ENCODE measurements at regions not wholly inside any gene's neighbourhood (a gene's known extent, or its start where the extent isn't known, plus 50 kb on each side); places are given as distances from the start of the nearest gene placed in this dataset.

GRCh38 chr3:106452096-106452495, 583.3 kb upstream of the CBLB start:
- Mint-ChIP-seq H3K27ac (no peak overlapping the region), H3K36me3 (ENCODE audit: low read depth) (no peaks in the 10 kb centered on the region), H3K4me1 (peaks cover under 1% of the 10 kb centered on the region), H3K27me3 (ENCODE audit: low read depth, poor library complexity) (no peaks in the 10 kb centered on the region), H3K4me3 (no peak overlapping the region), H3K9me3 (peaks cover 9% of the 10 kb centered on the region)
- no peak for TF ChIP-seq CTCF (IDR thresholded peaks at IDR 0.05)
- no peak for DNase-seq

DNA sequence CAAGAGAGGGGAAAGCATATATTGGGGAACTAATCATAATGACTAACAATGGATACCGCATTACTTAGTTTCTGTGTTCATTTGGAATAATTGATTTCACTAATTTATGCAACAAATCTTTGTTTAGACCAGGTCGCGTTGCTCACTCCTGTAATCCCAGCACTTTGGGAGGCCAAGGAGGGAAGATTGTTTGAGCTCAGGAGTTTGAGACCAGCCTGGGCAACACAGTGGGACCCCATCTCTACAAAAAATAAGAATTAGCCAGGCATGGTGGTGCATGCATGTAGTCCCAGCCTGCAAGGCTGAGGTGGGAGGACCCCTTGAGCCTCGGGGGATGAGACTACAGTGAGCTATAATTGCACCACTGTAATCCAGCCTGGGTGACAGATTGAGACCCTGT, 585.7 kb upstream of the CBLB start:
- H3K27ac Mint-ChIP-seq = no peak overlapping the region
- H3K4me3 Mint-ChIP-seq = no peak overlapping the region
- H3K4me1 Mint-ChIP-seq = peaks cover 13% of the 10 kb centered on the region
- no peaks in the 10 kb centered on the region for H3K9me3 Mint-ChIP-seq
- no peak for TF ChIP-seq CTCF (IDR thresholded peaks at IDR 0.05)
- no peaks in the 10 kb centered on the region for H3K36me3 Mint-ChIP-seq (ENCODE audit: low read depth)
- no peaks in the 10 kb centered on the region for H3K27me3 Mint-ChIP-seq (ENCODE audit: low read depth, poor library complexity)
- DNase-seq = no peak

GRCh38 chr3:106457281-106458180, 588.7 kb upstream of the CBLB start:
- no peaks in the 10 kb centered on the region for H3K9me3 Mint-ChIP-seq
- H3K4me3 Mint-ChIP-seq = no peak overlapping the region
- peak overlapping the region; percentile 21 for H3K27ac Mint-ChIP-seq
- H3K36me3 Mint-ChIP-seq (ENCODE audit: low read depth) = no peaks in the 10 kb centered on the region
- no peaks in the 10 kb centered on the region for H3K27me3 Mint-ChIP-seq (ENCODE audit: low read depth, poor library complexity)
- no peak for TF ChIP-seq CTCF (IDR thresholded peaks at IDR 0.05)
- no peak for DNase-seq
- H3K4me1 Mint-ChIP-seq = peaks cover 13% of the 10 kb centered on the region

GRCh38 chr3:106458952-106459351, 590.1 kb upstream of the CBLB start:
- no peak overlapping the region for H3K27ac Mint-ChIP-seq
- no peak for TF ChIP-seq CTCF (IDR thresholded peaks at IDR 0.05)
- H3K36me3 Mint-ChIP-seq (ENCODE audit: low read depth) = no peaks in the 10 kb centered on the region
- H3K27me3 Mint-ChIP-seq (ENCODE audit: low read depth, poor library complexity) = no peaks in the 10 kb centered on the region
- no peak for DNase-seq
- H3K4me3 Mint-ChIP-seq = no peak overlapping the region
- H3K9me3 Mint-ChIP-seq = no peaks in the 10 kb centered on the region
- H3K4me1 Mint-ChIP-seq = peaks cover 13% of the 10 kb centered on the region

- TF ChIP-seq CTCF (IDR thresholded peaks at IDR 0.05) = no peak
- Mint-ChIP-seq H3K27ac (no peak overlapping the region), H3K4me1 (no peaks in the 10 kb centered on the region), H3K36me3 (ENCODE audit: low read depth) (no peaks in the 10 kb centered on the region), H3K9me3 (peaks cover 7% of the 10 kb centered on the region), H3K27me3 (ENCODE audit: low read depth, poor library complexity) (no peaks in the 10 kb centered on the region), H3K4me3 (no peak overlapping the region)
- no peak for DNase-seq
Observed at GRCh38 chr3:106466881-106467280, 598.1 kb upstream of the CBLB start.
